ENCODE measurements at regions not wholly inside any gene's neighbourhood (a gene's known extent, or its start where the extent isn't known, plus 50 kb on each side); places are given as distances from the start of the nearest gene placed in this dataset.

GRCh38 chr6:6771964-6772363, 183.4 kb downstream of the LY86 start:
- Histone ChIP-seq H3K4me1 (ENCODE audit: insufficient read depth, low read length, poor library complexity, severe bottlenecking) (peaks cover under 1% of the 10 kb centered on the region), H3K27ac (ENCODE audit: low read depth, low read length, poor library complexity, severe bottlenecking) (no peak overlapping the region), H3K4me3 (ENCODE audit: low read depth, low read length, poor library complexity, severe bottlenecking) (no peak overlapping the region), H3K36me3 (ENCODE audit: insufficient read depth, low read length, poor library complexity, severe bottlenecking) (no peaks in the 10 kb centered on the region), H3K9me3 (ENCODE audit: low read depth, low read length, poor library complexity, severe bottlenecking) (peaks cover 3% of the 10 kb centered on the region), H3K27me3 (replicated peaks; ENCODE audit: insufficient read depth, low read depth, low read length, poor library complexity) (no peaks in the 10 kb centered on the region)
- no peak for DNase-seq (ENCODE audit: low spot score)
- ChIA-PET POLR2A (ENCODE audit: low non-redundant PET) (no interaction called here), CTCF (no interaction called here)
- TF ChIP-seq CTCF (conservative IDR thresholded peaks at IDR 0.05; ENCODE audit: low read depth, low read length) (no peak), EZH2 (IDR thresholded peaks at IDR 0.05; ENCODE audit: borderline replicate concordance, low read depth, low read length, poor library complexity, severe bottlenecking) (no peak)
- BruUV-seq (replicated peaks): no TSS peak
- intact Hi-C loops (cut with micrococcal nuclease; ENCODE audit: unreplicated experiment): no loop called here

DNA sequence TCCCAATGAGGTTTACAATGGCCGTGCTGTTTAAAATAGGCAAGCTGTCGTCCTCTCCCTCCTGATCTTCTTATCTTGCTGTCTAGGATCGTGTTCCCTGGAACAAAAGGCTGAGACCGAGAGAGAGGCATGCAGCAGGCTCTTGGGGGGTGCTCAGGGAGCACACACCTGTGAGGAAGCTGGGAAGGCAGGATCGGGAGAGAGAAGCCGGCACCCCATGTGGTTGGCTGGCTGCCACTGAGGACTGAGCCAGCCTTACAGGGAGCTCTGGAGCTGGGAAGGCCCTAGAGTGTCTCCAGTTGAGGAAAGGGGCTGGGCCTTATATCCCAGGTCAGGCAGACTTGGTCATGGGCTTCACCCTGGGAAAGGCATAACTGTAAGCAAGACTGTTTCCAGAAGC, 184.2 kb downstream of the LY86 start:
- TF ChIP-seq EZH2 (IDR thresholded peaks at IDR 0.05; ENCODE audit: borderline replicate concordance, low read depth, low read length, poor library complexity, severe bottlenecking) (no peak), CTCF (conservative IDR thresholded peaks at IDR 0.05; ENCODE audit: low read depth, low read length) (no peak)
- Histone ChIP-seq H3K9me3 (ENCODE audit: low read depth, low read length, poor library complexity, severe bottlenecking) (peaks cover 4% of the 10 kb centered on the region), H3K27ac (ENCODE audit: low read depth, low read length, poor library complexity, severe bottlenecking) (no peak overlapping the region), H3K36me3 (ENCODE audit: insufficient read depth, low read length, poor library complexity, severe bottlenecking) (no peaks in the 10 kb centered on the region), H3K4me1 (ENCODE audit: insufficient read depth, low read length, poor library complexity, severe bottlenecking) (no peaks in the 10 kb centered on the region), H3K27me3 (replicated peaks; ENCODE audit: insufficient read depth, low read depth, low read length, poor library complexity) (no peaks in the 10 kb centered on the region), H3K4me3 (ENCODE audit: low read depth, low read length, poor library complexity, severe bottlenecking) (no peak overlapping the region)
- CTCF ChIA-PET: no interaction called here
- BruUV-seq (replicated peaks): no TSS peak
- intact Hi-C loops (cut with micrococcal nuclease; ENCODE audit: unreplicated experiment): no loop called here
- POLR2A ChIA-PET (ENCODE audit: low non-redundant PET): interaction anchor here (1.0 kb wide), 1 partner anchor 8 kb away, joined by 3 read pairs; no protein-coding TSS in a partner anchor
- DNase-seq (ENCODE audit: low spot score): no peak

- no peaks in the 10 kb centered on the region for H3K4me1 ChIP-seq (ENCODE audit: insufficient read depth, low read length, poor library complexity, severe bottlenecking)
- no peak for TF ChIP-seq CTCF (conservative IDR thresholded peaks at IDR 0.05; ENCODE audit: low read depth, low read length)
- TF ChIP-seq EZH2 (IDR thresholded peaks at IDR 0.05; ENCODE audit: borderline replicate concordance, low read depth, low read length, poor library complexity, severe bottlenecking): no peak
- peaks cover 4% of the 10 kb centered on the region for H3K9me3 ChIP-seq (ENCODE audit: low read depth, low read length, poor library complexity, severe bottlenecking)
- DNase-seq (ENCODE audit: low spot score): no peak
- no peak overlapping the region for H3K4me3 ChIP-seq (ENCODE audit: low read depth, low read length, poor library complexity, severe bottlenecking)
- no peaks in the 10 kb centered on the region for H3K27me3 ChIP-seq (replicated peaks; ENCODE audit: insufficient read depth, low read depth, low read length, poor library complexity)
- POLR2A ChIA-PET (ENCODE audit: low non-redundant PET): no interaction called here
- CTCF ChIA-PET: no interaction called here
- BruUV-seq (replicated peaks): no TSS peak
- H3K27ac ChIP-seq (ENCODE audit: low read depth, low read length, poor library complexity, severe bottlenecking): no peak overlapping the region
- no peaks in the 10 kb centered on the region for H3K36me3 ChIP-seq (ENCODE audit: insufficient read depth, low read length, poor library complexity, severe bottlenecking)
- intact Hi-C loops (cut with micrococcal nuclease; ENCODE audit: unreplicated experiment): no loop called here
These were observed 186.6 kb downstream of the LY86 start for GRCh38 chr6:6775074-6775473.
